GM18870 (cell line): ENCODE measurements at regions not wholly inside any gene's neighbourhood (a gene's known extent, or its start where the extent isn't known, plus 50 kb on each side); places are given as distances from the start of the nearest gene placed in this dataset.
"Not testable (repeated sequence)": the region's sequence is repeated elsewhere in the genome, so short reads cannot be mapped to it uniquely, and the experiment has no call there.

Experiments used
- ATAC-seq: cut with Tn5 transposase; IDR thresholded peaks from one replicate; pipeline ENCODE4 v1.9.1; 2021; ENCODE audit warnings: moderate library complexity; ENCODE audit not compliant: unreplicated experiment

GRCh38 chr6:81977486-81977885, 225.0 kb upstream of the TENT5A start:
- ATAC-seq = no peak

- no peak for ATAC-seq
These were observed 217.3 kb upstream of the TENT5A start for GRCh38 chr6:81969814-81970213.

- ATAC-seq = no peak
These were observed 216.5 kb upstream of the TENT5A start for GRCh38 chr6:81969011-81969410.

GRCh38 chr6:81966968-81967367, 214.5 kb upstream of the TENT5A start:
- ATAC-seq = no peak

GRCh38 chr6:81962198-81962597, 209.7 kb upstream of the TENT5A start:
- ATAC-seq = no peak

GRCh38 chr6:81950877-81951276, 198.4 kb upstream of the TENT5A start:
- ATAC-seq = peak; percentile 77

- no peak for ATAC-seq
These were observed 196.4 kb upstream of the TENT5A start for GRCh38 chr6:81948861-81949260.

GRCh38 chr6:81948196-81948595, 195.7 kb upstream of the TENT5A start:
- not testable (repeated sequence) for ATAC-seq

- no peak for ATAC-seq
These were observed 192.2 kb upstream of the TENT5A start for GRCh38 chr6:81944661-81945060.

GRCh38 chr6:81942842-81943241, 190.4 kb upstream of the TENT5A start:
- ATAC-seq = not testable (repeated sequence)

- ATAC-seq = no peak
These were observed 189.5 kb upstream of the TENT5A start for GRCh38 chr6:81942067-81942370.

- ATAC-seq = no peak
These were observed 188.0 kb upstream of the TENT5A start for GRCh38 chr6:81940451-81940985.

GRCh38 chr6:81939766-81940165, 187.3 kb upstream of the TENT5A start:
- ATAC-seq = no peak

- no peak for ATAC-seq
These were observed 186.7 kb upstream of the TENT5A start for GRCh38 chr6:81938991-81939732.

- ATAC-seq = peak; percentile 91
These were observed 185.8 kb upstream of the TENT5A start for GRCh38 chr6:81938014-81938856.

- no peak for ATAC-seq
These were observed 184.9 kb upstream of the TENT5A start for GRCh38 chr6:81937296-81937937.

- no peak for ATAC-seq
These were observed 182.5 kb upstream of the TENT5A start for GRCh38 chr6:81934936-81935335.

GRCh38 chr6:81933608-81934051, 181.1 kb upstream of the TENT5A start:
- ATAC-seq = no peak

GRCh38 chr6:81933089-81933488, 180.6 kb upstream of the TENT5A start:
- ATAC-seq = peak; percentile 60

- ATAC-seq = not testable (repeated sequence)
These were observed 180.0 kb upstream of the TENT5A start for GRCh38 chr6:81932448-81932847.

GRCh38 chr6:81929828-81930227, 177.3 kb upstream of the TENT5A start:
- ATAC-seq = no peak
